Stimulated activated CD8-positive, alpha-beta memory T cell treated with anti-CD3 and anti-CD28 coated beads, Interleukin-4, amount 100 ng/mL, for 48 hours (primary cell): ENCODE measurements at regions not wholly inside any gene's neighbourhood (a gene's known extent, or its start where the extent isn't known, plus 50 kb on each side); places are given as distances from the start of the nearest gene placed in this dataset.

Experiments used
- DNase-seq: peaks from one replicate; pipeline ENCODE4 v3.0.0-alpha.2; 2020

- DNase-seq, result no peak
Observed at GRCh38 chr2:19232312-19232711, 126.1 kb downstream of the OSR1 start.

DNA sequence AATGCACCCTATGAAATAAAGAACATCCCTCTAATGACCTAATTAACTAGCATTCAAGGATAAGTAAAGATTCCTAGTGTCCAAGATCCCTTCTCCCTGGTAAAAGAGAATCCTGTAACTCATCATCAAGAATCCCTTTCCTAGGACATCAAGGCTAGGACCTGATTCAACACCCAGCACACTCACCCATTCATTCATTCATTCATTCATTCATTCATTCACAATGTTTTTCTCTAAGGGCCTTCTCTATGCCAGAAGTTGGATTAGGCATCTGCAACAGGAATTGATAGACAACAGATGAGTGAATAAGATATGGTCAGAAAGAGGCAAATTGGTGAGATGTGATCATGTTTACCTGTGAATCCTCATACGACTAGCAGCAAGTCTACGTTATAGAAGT lies 126.8 kb downstream of the OSR1 start:
- no peak for DNase-seq

- no peak for DNase-seq
Observed at GRCh38 chr2:19230626-19231025, 127.8 kb downstream of the OSR1 start.

- no peak for DNase-seq
Observed at GRCh38 chr2:19228715-19229114, 129.7 kb downstream of the OSR1 start.

GRCh38 chr2:19228181-19228593 lies 130.2 kb downstream of the OSR1 start:
- no peak for DNase-seq

- no peak for DNase-seq
Observed at GRCh38 chr2:19226871-19227270, 131.6 kb downstream of the OSR1 start.

DNA sequence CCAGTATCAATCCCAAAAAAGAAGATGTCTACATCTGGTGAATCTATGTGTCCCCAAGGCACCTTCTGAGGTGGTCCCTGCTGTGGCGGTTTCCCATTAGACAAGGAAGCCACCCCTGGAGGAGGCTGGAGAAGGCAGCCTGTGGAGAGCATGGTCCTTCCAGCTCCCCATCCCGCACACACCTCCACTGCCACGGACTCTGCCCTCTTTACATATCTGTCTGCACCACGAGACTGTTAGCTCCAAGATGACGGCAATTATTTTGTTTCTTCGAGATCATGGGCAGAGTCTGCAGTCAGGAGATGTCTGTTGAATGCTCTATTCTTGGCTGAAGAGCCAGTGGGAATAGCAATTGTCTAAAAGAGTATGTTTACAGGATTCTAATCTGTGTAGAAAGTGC lies 132.0 kb downstream of the OSR1 start:
- DNase-seq, result no peak

DNA sequence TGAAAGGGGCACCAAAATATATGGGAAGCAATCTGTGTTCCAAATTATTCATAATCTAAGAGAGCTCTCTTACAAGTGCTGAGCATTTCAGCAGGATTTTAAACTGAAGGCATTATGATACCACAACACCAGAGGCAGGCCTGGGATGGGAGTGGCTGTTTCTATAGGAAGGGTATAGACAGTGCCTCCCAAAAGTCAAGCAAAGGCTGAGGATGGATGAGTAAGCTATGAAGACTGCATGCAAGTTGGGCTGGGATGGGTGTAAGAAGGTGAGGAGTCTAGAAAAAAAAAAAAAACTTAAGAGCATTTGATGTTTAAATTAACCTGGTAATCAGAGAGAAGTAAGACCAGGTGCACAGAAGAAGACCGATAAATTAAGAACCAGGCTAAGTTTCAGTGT lies 132.5 kb downstream of the OSR1 start:
- DNase-seq, result no peak

GRCh38 chr2:19225126-19225525 lies 133.3 kb downstream of the OSR1 start:
- DNase-seq, result no peak

- no peak for DNase-seq
Observed at GRCh38 chr2:19224486-19224885, 133.9 kb downstream of the OSR1 start.

- DNase-seq, result no peak
Observed at GRCh38 chr2:19224011-19224410, 134.4 kb downstream of the OSR1 start.

DNA sequence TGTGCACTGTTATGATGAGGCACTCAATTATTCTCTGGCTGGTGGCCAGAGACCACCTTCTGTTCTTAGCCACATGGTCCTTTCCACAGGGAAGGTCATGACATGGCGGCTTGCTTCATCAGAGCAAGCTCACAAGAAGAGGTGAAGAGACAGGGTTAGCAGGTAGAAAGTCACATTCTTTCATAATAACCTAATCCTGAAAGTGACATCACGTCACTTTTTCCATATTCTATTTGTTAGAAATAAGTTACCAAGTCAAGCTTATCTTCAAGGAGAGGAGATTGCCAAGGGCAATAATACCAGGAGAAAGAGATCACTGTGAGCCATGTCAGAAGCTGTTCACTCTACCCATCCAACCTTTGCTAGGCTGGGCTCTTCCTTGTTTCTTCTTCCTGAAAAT lies 139.4 kb downstream of the OSR1 start:
- DNase-seq, result no peak

DNA sequence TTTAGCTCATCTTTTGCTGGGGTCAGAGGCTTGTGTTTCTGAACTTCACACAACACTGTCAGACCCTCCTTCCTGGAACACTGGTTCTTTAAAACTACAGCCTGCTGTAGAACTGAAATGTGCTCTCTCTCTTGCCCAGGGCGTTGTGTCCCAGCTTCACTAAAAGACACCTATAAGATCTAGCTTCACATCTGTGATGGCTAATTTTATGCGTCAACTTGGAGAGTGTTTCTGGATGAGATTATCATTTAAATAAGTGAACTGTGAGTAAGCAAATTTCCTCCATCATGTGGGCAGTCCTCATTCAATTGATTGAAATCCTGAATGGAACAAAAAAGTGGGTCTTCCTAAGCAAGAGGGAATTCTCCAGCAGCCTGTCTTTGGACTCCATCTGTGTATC lies 140.3 kb downstream of the OSR1 start:
- no peak for DNase-seq

DNA sequence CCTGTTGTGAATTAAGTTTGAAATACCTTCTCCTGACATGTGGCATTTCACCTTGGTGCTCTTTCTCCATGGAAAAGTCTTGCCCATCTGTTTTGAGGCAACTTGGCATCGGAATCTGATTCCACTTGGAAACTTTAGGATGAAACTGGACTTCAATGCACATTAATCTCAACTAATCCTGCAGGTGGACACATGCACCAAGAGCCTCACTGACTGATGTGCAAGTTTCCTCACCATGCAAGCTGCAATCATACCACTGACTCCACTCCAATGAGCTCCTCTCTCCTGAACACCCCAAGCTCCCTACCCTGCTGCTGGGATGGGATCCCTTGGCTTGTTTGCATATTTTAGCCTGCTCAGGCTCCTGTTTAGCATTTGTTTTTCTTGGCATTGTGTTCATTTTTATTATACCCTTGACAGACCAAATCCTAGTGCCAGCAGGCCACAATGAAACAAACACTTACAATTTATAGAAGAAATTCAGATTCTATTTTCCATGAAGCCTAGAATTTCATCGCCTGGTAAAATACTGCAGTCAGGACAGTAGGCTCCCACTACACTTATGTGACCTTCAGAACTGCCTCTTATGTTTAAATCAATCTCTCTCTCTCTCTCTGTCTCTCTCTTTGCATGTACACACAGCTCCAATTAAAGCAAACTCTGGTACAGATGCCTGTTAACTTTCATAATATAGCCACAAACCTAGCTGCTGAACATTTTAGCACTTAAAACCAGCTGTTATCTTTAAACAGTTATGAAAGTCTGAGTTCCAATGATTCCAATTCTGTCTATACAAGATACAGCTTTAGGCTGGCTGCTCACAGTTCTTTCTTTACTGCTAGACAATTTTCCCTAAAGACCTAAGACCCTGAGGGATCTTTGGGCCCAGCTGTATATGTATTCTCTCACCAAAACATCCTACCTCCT lies 141.5 kb downstream of the OSR1 start:
- no peak for DNase-seq

- no peak for DNase-seq
Observed at GRCh38 chr2:19216238-19216637, 142.2 kb downstream of the OSR1 start.

GRCh38 chr2:19214682-19215391 lies 143.6 kb downstream of the OSR1 start:
- DNase-seq, result no peak

- DNase-seq, result no peak
Observed at GRCh38 chr2:19209575-19210341, 148.7 kb downstream of the OSR1 start.

- DNase-seq, result no peak
Observed at GRCh38 chr2:19208479-19209199, 149.8 kb downstream of the OSR1 start.

- no peak for DNase-seq
Observed at GRCh38 chr2:19207452-19207851, 151.0 kb downstream of the OSR1 start.

- no peak for DNase-seq
Observed at GRCh38 chr2:19205983-19206533, 152.4 kb downstream of the OSR1 start.

DNA sequence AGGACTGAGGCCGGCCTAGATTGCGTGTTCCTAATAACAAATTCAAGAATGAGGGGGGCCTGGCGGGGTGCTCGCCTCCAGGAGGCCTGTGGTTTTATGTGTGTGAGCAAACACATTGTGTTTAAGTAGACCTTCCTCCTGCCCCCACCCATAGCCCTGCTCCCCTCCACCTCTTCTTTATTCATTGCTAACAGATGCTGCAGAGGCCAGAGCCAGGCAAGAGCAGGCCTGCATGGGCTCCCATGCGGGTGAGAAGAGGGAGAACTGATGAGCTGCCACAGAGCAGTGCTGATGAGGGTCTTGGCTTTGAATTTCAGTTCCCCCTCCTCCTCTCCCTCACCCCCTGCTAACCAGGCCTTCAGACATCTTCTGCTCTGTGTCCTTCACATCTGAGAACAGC lies 154.6 kb downstream of the OSR1 start:
- DNase-seq, result no peak

GRCh38 chr2:19201911-19202462 lies 156.4 kb downstream of the OSR1 start:
- DNase-seq, result no peak
